Epithelial cell of esophagus (primary cell): ENCODE measurements at regions not wholly inside any gene's neighbourhood (a gene's known extent, or its start where the extent isn't known, plus 50 kb on each side); places are given as distances from the start of the nearest gene placed in this dataset.

ENCODE experiments used
- DNase-seq: peaks from one replicate; pipeline ENCODE4 v3.0.0; 2010; ENCODE audit warnings: low read depth
- H3K4me3 ChIP-seq: 2 replicates; pipeline ENCODE4 v1.5.1; 2011; ENCODE audit warnings: mild to moderate bottlenecking, low read length, control low read depth
- CTCF ChIP-seq: IDR thresholded peaks from 2 replicates; pipeline ENCODE4 v1.5.1; 2011; ENCODE audit warnings: low read depth, mild to moderate bottlenecking, low read length, control low read depth, inconsistent platforms; ENCODE audit not compliant: insufficient read depth; ENCODE audit errors: missing control alignments

- TF ChIP-seq CTCF, result no peak
- DNase-seq, result no peak
- no peak overlapping the region for H3K4me3 ChIP-seq
These were observed 119.6 kb upstream of the ADGRL2 start for GRCh38 chr1:81681114-81681513.

DNA sequence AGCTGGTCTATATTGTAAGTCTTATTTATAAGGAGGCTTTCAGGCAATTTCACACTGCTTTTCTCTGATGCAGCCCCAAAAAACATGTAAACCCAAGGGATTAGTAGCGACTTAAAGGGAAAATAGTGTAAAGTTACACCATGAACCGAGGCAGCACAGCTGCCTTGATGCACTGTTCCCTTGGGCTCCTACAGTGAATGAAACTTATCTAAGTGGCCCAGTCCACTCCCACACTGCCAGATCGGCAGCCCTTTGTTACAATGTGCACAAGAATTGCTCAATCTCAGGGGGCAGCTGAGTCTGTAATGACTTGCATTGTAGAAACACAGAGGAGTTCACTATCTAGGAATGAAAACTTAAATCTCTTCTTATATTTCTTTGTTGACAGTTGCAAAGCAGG, 120.8 kb upstream of the ADGRL2 start:
- TF ChIP-seq CTCF, result no peak
- H3K4me3 ChIP-seq, result no peak overlapping the region

GRCh38 chr1:81678779-81679178, 122.0 kb upstream of the ADGRL2 start:
- TF ChIP-seq CTCF, result no peak
- H3K4me3 ChIP-seq, result no peak overlapping the region
- peak; percentile 89 for DNase-seq

More for the DNA sequence above, 120.8 kb upstream of the ADGRL2 start:
- peak; percentile 68 for DNase-seq

GRCh38 chr1:81672766-81673165, 128.0 kb upstream of the ADGRL2 start:
- no peak overlapping the region for H3K4me3 ChIP-seq
- DNase-seq, result peak; percentile 74
- TF ChIP-seq CTCF, result no peak

- TF ChIP-seq CTCF, result no peak
- no peak overlapping the region for H3K4me3 ChIP-seq
- no peak for DNase-seq
These were observed 129.7 kb upstream of the ADGRL2 start for GRCh38 chr1:81671038-81671437.

- DNase-seq, result peak; percentile 92
- no peak for TF ChIP-seq CTCF
- H3K4me3 ChIP-seq, result no peak overlapping the region
These were observed 130.4 kb upstream of the ADGRL2 start for GRCh38 chr1:81670286-81670685.

DNA sequence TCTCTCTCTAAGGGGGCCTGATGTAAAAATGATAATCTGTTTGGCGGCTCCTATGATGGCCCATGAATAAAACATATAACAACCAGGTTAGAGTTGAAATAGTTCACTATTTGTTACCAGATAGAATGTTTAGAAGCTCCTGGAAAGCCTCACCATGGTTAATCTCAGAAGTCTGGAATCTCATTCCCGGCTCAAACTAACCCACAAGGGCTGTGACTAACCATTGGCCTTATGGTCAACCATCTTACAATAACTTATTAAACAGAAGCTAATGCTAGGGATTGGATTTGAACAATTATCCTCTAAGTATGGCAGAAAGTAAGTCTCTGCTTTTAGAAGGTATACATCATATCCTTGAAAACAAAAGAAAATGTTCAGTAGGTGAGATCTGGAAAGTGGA, 134.1 kb upstream of the ADGRL2 start:
- DNase-seq, result no peak
- no peak overlapping the region for H3K4me3 ChIP-seq
- no peak for TF ChIP-seq CTCF
